Stimulated activated CD4-positive, alpha-beta T cell treated with anti-CD3 and anti-CD28 coated beads, Interleukin-15, amount 100 ng/mL, for 24 hours (primary cell): ENCODE measurements at regions not wholly inside any gene's neighbourhood (a gene's known extent, or its start where the extent isn't known, plus 50 kb on each side); places are given as distances from the start of the nearest gene placed in this dataset.

ENCODE experiments used
- DNase-seq: peaks from one replicate; pipeline ENCODE4 v3.0.0-alpha.2; 2020

- no peak for DNase-seq
Observed at GRCh38 chr2:6213056-6213780, 521.0 kb downstream of the SOX11 start.

- no peak for DNase-seq
Observed at GRCh38 chr2:6214471-6214870, 522.3 kb downstream of the SOX11 start.

DNA sequence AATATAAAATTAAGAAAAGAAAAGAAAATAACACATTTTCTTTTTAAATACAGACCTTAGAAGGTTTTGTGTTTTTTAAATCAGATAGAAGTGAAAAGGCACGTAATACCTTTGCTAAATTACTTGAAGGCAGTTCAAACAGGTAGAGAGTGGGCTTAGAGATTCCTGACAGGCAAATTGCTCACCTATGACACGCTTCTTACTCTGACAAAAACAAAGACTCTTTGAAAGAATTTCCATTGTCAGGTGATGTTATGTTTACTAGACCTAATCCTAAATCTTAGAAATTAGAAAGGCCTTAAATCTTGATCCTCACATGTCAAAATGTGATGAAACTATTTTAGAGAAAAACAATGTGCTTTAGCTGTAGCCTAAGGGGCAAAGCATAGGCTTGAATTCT is 522.9 kb downstream of the SOX11 start:
- DNase-seq = no peak

DNA sequence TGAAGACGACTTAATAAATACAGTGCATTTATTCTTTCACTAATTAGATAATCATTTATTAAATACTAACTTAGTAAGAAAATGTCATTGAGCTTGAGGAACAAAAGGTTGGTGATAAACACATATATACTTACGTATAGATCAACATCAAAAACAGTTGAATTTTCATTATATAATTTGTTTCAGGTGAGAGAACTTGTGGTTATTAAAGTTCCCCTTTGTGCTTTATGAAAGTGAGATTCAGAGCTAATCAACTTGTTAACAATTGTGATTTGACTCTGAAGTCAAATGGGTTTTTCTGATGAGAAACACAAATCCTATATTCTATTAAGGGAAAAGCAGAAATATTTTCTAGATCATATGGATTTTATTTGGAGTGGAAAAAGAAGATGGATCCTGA is 524.0 kb downstream of the SOX11 start:
- no peak for DNase-seq

- DNase-seq = no peak
Observed at GRCh38 chr2:6218926-6219325, 526.7 kb downstream of the SOX11 start.

- no peak for DNase-seq
Observed at GRCh38 chr2:6219906-6220305, 527.7 kb downstream of the SOX11 start.

- DNase-seq = no peak
Observed at GRCh38 chr2:6222296-6222695, 530.1 kb downstream of the SOX11 start.

- no peak for DNase-seq
Observed at GRCh38 chr2:6224267-6224666, 532.1 kb downstream of the SOX11 start.

DNA sequence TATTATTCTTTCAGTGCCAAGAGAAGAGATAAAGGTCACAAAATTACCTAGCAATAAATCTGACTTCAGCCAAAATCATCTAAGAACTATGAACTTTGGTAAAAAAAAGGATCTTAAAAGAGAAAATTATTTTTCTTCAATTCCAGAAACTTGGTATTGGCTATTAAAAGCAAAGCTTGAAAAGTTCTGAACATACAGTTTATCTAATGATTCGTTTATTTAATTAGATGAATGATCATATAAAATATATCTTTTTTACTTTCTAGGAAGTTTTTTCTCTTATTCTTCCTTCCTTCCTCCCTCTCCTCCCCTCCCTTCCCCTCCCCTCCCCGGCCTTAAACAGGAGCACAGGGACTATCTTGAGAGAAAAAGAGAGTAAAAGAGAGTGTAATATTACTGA is 536.1 kb downstream of the SOX11 start:
- no peak for DNase-seq

DNA sequence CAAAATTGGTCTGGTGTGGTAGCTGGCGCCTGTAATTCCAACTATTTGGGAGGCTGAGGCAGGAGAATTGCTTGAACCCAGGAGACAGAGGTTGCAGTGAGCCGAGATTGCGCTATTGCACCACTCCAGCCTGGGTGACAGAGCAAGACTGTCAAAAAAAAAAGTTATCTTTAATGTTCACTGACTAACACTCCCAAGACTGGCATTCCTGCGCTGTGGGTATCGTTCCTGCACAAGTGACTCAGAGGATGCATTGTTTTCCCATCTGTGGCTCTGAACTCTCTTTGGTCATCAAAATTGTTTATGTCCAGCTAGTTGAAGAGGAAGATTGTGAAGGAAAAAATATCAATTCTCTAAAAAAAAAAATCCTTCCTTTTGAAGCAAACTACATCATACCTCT is 539.0 kb downstream of the SOX11 start:
- no peak for DNase-seq

DNA sequence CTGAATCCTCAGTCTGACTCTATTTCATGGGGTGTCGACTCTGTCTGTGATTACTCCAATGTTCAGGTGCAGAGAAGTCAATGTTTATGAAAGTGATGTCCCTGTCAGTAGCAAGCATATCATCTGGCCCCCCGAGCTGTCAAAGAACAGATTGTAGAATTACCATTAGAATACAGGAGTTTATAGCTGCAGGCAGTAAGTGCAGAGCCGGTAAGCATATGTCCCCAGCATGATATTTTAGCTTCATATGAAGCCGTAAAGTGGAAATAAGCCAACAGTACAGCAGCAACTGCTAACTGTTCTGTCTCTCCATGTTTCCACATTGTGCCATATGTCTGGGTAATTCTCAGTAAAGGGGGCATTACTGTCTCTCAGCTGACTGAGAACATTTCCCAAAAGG is 541.8 kb downstream of the SOX11 start:
- DNase-seq = no peak

GRCh38 chr2:6234702-6235101 is 542.5 kb downstream of the SOX11 start:
- DNase-seq = no peak

- no peak for DNase-seq
Observed at GRCh38 chr2:6236317-6236716, 544.1 kb downstream of the SOX11 start.

DNA sequence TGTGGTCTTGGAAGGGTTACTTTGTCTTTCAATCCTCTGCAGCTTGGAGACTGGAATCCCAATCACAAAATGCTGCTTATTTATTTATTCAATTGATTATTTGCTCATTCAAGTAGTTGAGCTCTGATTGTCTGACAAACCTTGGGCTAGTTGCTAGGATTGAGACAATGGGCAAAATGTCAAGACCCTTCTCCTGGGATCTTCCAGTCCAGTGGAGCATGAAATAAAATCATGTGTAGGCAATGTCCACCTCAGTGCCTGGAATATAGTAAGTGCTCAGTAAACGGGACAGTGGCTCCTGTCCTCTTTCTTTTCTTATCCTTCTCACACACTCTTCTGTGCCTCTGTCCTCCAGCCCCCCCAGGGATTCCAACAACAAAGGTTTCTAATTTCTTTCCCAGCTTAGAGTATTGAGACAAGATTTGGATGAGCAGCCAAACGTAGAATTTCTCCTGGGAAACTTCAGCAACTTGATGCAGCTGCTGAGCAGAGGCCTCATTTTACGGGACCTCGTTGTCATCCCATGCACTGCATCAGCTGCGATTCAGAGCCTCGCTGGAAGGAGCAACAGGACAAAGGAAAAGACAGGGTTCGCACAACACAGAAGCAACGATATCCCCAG is 545.0 kb downstream of the SOX11 start:
- DNase-seq = no peak

DNA sequence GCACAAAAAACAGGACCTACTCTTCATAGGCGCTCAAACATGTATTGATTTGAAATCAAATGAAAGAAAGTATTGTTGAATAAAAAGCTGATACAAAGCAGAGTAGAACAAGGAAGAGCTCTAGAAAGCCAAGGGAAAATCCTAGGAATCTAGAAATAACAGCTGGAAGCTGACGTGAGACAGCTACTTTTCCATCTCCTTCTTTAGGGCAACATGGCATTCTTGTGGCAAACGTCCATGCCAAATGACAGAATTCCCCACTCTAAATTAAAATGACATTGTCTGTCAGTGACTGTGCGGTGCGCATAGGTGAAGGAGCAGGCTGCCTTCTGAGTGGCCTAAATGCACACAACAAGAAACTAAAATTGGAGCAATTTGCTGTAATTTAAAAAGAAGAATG is 557.4 kb downstream of the SOX11 start:
- DNase-seq = no peak

GRCh38 chr2:6254441-6254840 is 562.3 kb downstream of the SOX11 start:
- DNase-seq = no peak

DNA sequence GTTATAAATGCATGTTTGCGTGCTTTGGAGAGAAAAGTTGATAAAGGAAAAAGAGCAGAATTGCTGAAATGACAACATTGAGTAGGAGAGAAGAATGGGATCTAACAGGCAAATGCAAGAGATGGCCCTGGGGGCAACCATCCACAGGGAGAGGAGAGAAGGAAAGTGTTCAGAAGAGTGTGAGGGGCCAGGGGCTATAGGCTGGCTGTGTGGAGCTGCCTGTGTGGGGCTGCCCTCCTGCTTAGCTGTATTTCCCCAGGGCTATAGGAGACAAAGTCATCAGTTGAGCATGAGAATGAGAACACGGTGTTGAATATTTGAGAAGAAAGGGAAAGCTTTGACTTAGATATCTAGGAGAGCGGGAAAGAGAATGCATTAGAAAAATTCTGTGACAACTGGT is 572.0 kb downstream of the SOX11 start:
- DNase-seq = no peak

GRCh38 chr2:6281524-6281923 is 584.2 kb downstream of the CMPK2 start:
- DNase-seq = no peak

- DNase-seq = no peak
Observed at GRCh38 chr2:6283259-6283658, 582.4 kb downstream of the CMPK2 start.

- no peak for DNase-seq
Observed at GRCh38 chr2:6287406-6287805, 578.3 kb downstream of the CMPK2 start.

DNA sequence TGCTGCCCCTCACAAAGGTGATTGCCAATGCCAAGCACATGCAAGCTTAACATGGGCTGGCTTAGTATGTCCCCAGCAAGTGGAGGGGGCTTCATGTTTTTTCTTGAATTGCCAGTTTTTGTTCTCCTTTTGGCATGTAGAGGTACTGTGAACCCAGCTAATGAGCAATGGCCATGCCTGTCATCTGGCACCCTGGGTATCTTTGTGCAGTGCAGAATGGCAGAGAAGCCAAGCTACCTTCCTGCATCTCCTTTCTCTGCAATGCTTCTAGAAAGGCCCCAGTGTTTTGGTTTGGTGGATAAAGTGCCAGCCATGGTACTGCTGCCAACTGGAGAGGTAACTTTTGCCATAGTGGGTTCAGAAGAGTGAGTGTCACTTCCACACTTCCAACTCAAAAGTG is 576.9 kb downstream of the CMPK2 start:
- no peak for DNase-seq

GRCh38 chr2:6290217-6291015 is 575.3 kb downstream of the CMPK2 start:
- no peak for DNase-seq

DNA sequence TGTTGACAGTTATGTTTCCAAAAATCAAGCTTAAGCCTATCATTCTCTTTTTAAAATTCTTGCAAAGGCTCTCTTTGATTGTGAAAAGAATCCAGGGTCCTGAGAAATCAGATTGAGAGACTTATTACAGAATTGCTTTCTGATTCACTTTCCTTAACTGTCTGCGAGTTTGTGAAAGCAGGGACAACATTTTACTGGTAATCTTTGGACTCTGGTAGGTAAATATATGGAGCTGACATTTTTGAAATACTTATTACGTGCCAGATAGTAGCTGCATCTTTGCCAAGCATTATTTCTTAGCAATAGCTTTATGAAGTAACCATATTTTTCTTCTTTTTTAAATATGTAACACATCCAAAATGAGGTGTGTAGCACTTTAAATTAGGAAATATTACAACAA is 570.9 kb downstream of the CMPK2 start:
- no peak for DNase-seq

- no peak for DNase-seq
Observed at GRCh38 chr2:6297238-6297637, 568.5 kb downstream of the CMPK2 start.
